Nephron (organoid): ENCODE measurements at regions not wholly inside any gene's neighbourhood (a gene's known extent, or its start where the extent isn't known, plus 50 kb on each side); places are given as distances from the start of the nearest gene placed in this dataset.

ENCODE experiments used
- H3K27ac Mint-ChIP-seq, 3 experiments: 2 replicates each; pipeline ENCODE4 v1.8.0; 2020; ENCODE audit warnings: mixed read lengths in 3 of 3, mild to moderate bottlenecking in 2 of 3, moderate library complexity in 1 of 3
- H3K27me3 Mint-ChIP-seq: 2 replicates; pipeline ENCODE4 v1.8.0; 2021; ENCODE audit warnings: low read depth, mild to moderate bottlenecking, moderate library complexity, mixed read lengths
- H3K36me3 Mint-ChIP-seq: 2 replicates; pipeline ENCODE4 v1.8.0; 2020; ENCODE audit warnings: low read depth, mixed read lengths
- H3K4me1 Mint-ChIP-seq: 2 replicates; pipeline ENCODE4 v1.8.0; 2020; ENCODE audit warnings: mixed read lengths
- H3K4me3 Mint-ChIP-seq, 3 experiments: 2 replicates each; pipeline ENCODE4 v1.8.0; 2020; ENCODE audit warnings: mild to moderate bottlenecking in 3 of 3, mixed read lengths in 3 of 3, moderate library complexity in 2 of 3
- H3K9me3 Mint-ChIP-seq: 2 replicates; pipeline ENCODE4 v1.8.0; 2020; ENCODE audit warnings: mixed read lengths
- CTCF ChIP-seq, 3 experiments: fragments of 200-600 bp; sonication (generic); IDR thresholded peaks; one replicate each; pipeline ENCODE4 v1.5.0; 2021; ENCODE audit warnings: antibody characterized with exemption in 3 of 3; ENCODE audit not compliant: unreplicated experiment in 3 of 3

DNA sequence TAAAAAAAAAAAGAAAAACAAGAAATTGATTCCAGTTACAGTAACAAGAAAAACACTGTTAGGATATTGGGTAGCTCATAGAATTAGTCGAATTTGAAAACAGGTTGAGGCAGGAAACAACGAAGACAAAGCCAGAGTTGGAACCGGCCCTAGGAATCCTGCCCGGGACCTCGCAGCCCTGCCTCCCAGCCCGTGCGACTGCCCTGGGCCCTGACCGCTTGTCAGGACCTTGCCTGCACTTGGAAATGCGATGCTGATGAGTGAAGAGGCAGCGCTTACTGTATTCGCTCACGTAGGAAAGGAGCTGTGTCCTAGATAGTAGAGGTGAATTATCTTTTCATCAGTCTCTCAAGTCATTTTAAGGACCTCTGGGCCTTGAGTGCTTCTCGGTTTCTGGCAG is 611.7 kb upstream of the FAT1 start:
- Mint-ChIP-seq H3K27ac (no peak overlapping the region), H3K4me1 (no peaks in the 10 kb centered on the region), H3K9me3 (peaks cover 6% of the 10 kb centered on the region), H3K36me3 (peaks cover 3% of the 10 kb centered on the region), H3K4me3 (no peak overlapping the region), H3K27me3 (peaks cover 6% of the 10 kb centered on the region)
- no peak for TF ChIP-seq CTCF (IDR thresholded peaks at IDR 0.05; ENCODE audit: unreplicated experiment in 3 of 3)

DNA sequence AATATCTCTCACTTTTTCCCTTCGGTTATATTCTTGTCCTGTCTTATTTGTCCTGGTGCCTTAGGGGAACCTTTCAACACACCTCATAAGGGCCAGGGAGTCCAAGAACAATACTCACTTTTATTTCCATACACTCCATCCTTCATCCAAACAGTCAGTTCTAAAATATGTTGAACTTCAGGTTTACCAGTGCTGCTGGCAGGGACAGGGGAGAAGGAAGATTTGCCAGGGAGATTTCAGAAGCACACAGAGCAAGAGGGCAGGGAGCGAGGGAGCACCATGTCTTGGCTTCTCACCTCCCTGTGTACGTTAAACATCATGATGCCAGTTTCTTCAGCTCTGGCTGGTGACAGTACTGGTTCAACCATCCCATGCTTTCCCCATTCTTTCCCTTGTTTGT is 631.1 kb upstream of the FAT1 start:
- no peak overlapping the region for H3K4me3 Mint-ChIP-seq
- no peaks in the 10 kb centered on the region for H3K36me3 Mint-ChIP-seq
- no peak overlapping the region for H3K27ac Mint-ChIP-seq
- H3K27me3 Mint-ChIP-seq = no peaks in the 10 kb centered on the region
- H3K4me1 Mint-ChIP-seq = peaks cover 5% of the 10 kb centered on the region
- no peak for TF ChIP-seq CTCF (IDR thresholded peaks at IDR 0.05; ENCODE audit: unreplicated experiment in 3 of 3)
- no peaks in the 10 kb centered on the region for H3K9me3 Mint-ChIP-seq

DNA sequence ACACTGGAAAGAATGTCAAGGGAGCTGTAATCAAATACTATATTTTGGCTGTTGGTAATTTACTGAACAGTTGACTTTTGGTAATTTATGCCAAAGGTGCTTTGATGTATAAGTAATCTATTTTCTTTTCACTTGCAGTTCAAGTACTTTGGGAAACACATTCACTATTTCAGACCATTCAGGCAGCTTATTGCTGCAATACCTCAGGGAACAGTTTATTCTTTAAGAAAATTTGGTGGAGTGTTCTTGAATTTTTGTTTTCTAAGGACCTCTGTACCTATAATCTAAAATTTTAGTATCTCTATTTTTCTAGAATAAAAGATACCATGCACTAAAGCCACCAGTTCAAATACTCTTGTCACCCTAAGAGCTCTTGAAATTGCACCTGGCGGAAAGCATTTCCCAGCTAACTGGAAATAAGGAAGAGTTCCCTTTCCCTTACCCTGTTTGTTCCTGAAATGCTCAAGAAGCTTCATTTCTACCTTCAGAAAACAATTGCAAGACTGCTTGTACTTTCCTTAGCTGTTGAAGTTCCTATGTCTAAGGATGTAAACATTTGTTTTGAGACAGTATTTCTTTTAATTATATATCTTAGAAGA is 633.5 kb upstream of the FAT1 start:
- peaks cover 5% of the 10 kb centered on the region for H3K4me1 Mint-ChIP-seq
- peaks cover 3% of the 10 kb centered on the region for H3K27me3 Mint-ChIP-seq
- no peaks in the 10 kb centered on the region for H3K36me3 Mint-ChIP-seq
- no peak for TF ChIP-seq CTCF (IDR thresholded peaks at IDR 0.05; ENCODE audit: unreplicated experiment in 3 of 3)
- no peak overlapping the region for H3K4me3 Mint-ChIP-seq
- peaks cover 3% of the 10 kb centered on the region for H3K9me3 Mint-ChIP-seq
- no peak overlapping the region for H3K27ac Mint-ChIP-seq

DNA sequence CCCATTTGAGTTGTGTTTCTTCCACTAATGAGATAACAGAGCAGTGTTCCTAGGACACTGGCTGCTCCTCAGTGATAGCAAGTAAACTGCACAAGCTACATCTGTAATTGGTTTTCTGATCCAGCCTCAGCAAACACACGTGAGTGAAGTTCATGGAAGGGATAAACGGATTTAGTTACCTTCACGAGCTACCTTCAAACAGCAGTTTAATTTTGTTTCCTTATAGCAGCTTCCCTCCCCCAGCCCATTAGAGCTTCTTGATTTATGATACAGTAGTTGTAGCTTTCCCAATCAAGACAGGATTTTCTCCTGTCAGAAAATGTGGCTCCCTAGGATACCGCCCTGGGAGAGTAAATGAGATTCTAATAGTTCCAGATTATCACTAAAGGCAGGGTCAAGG is 634.2 kb upstream of the FAT1 start:
- peaks cover 3% of the 10 kb centered on the region for H3K27me3 Mint-ChIP-seq
- peaks cover 5% of the 10 kb centered on the region for H3K4me1 Mint-ChIP-seq
- no peak for TF ChIP-seq CTCF (IDR thresholded peaks at IDR 0.05; ENCODE audit: unreplicated experiment in 3 of 3)
- no peak overlapping the region for H3K4me3 Mint-ChIP-seq
- no peaks in the 10 kb centered on the region for H3K36me3 Mint-ChIP-seq
- H3K27ac Mint-ChIP-seq = peak overlapping the region in 1 of 3 experiments; percentile 2
- peaks cover 3% of the 10 kb centered on the region for H3K9me3 Mint-ChIP-seq

DNA sequence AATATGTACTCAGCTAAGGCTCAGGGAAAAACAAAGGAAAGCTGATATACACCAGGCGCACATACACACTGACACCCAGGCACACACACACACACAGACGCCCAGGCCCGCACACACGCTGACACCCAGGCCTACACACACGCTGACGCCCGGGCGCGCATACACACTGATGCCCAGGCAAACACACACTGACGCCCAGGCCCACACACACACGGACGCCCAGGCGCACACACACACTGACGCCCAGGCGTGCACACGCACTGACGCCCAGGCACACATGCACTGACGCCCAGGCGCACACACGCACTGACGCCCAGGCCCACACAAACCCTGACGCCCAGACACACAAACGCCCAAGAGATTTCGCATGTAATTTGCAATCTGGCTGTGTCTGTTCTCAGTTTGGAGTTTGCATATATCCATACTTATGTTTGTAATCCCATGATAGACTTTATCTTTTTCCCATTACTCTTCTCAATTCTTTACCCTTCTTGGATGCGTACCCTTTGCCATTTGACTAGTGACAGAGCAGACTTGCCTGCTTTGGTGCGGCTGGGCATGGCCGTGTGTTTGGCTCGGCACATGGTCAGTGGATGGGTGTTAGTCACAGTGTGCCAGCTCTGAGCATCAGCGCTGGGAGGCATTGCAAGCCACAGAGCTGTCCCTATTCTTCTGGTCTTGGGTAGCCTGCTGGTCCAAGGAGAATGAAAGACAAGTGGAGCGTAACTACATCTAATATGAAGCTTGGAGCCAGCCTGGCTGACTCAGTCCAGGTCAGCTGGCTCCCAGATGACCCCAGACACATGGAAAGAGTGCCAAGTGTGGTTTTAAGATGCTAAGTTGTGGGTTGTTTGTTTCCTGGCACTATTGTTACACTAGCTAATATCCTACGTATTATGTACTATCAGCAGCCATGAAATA is 632.4 kb upstream of the ZFP42 start:
- no peak for TF ChIP-seq CTCF (IDR thresholded peaks at IDR 0.05; ENCODE audit: unreplicated experiment in 3 of 3)
- H3K36me3 Mint-ChIP-seq = peaks cover 3% of the 10 kb centered on the region
- no peak overlapping the region for H3K27ac Mint-ChIP-seq
- H3K27me3 Mint-ChIP-seq = peaks cover 3% of the 10 kb centered on the region
- peaks cover 3% of the 10 kb centered on the region for H3K9me3 Mint-ChIP-seq
- H3K4me1 Mint-ChIP-seq = no peaks in the 10 kb centered on the region
- H3K4me3 Mint-ChIP-seq = no peak overlapping the region
